CD4-positive, alpha-beta T cell treated with Interleukin-12 subunit alpha and Interleukin-12 subunit beta, for 1 hour (primary cell): ENCODE measurements at regions not wholly inside any gene's neighbourhood (a gene's known extent, or its start where the extent isn't known, plus 50 kb on each side); places are given as distances from the start of the nearest gene placed in this dataset.

Source experiments
- DNase-seq: peaks from one replicate; pipeline ENCODE4 v3.0.0-alpha.2; 2020

GRCh38 chr4:11609751-11610150 lies 181.1 kb upstream of the HS3ST1 start:
- DNase-seq = no peak

- no peak for DNase-seq
Measured at GRCh38 chr4:11608992-11609391, 180.3 kb upstream of the HS3ST1 start.

GRCh38 chr4:11606078-11606477 lies 177.4 kb upstream of the HS3ST1 start:
- no peak for DNase-seq

- no peak for DNase-seq
Measured at GRCh38 chr4:11605597-11605996, 176.9 kb upstream of the HS3ST1 start.

- no peak for DNase-seq
Measured at GRCh38 chr4:11604821-11605220, 176.1 kb upstream of the HS3ST1 start.

GRCh38 chr4:11603591-11604194 lies 175.0 kb upstream of the HS3ST1 start:
- DNase-seq = no peak

- no peak for DNase-seq
Measured at GRCh38 chr4:11602606-11603340, 174.1 kb upstream of the HS3ST1 start.

- DNase-seq = no peak
Measured at GRCh38 chr4:11599064-11599463, 170.4 kb upstream of the HS3ST1 start.

- DNase-seq = no peak
Measured at GRCh38 chr4:11598591-11598990, 169.9 kb upstream of the HS3ST1 start.

- DNase-seq = no peak
Measured at GRCh38 chr4:11597506-11597905, 168.8 kb upstream of the HS3ST1 start.

GRCh38 chr4:11596989-11597388 lies 168.3 kb upstream of the HS3ST1 start:
- DNase-seq = no peak

GRCh38 chr4:11593576-11594116 lies 165.0 kb upstream of the HS3ST1 start:
- DNase-seq = no peak

GRCh38 chr4:11592276-11592675 lies 163.6 kb upstream of the HS3ST1 start:
- no peak for DNase-seq

GRCh38 chr4:11590132-11590531 lies 161.4 kb upstream of the HS3ST1 start:
- no peak for DNase-seq

- DNase-seq = no peak
Measured at GRCh38 chr4:11589676-11590075, 161.0 kb upstream of the HS3ST1 start.

- no peak for DNase-seq
Measured at GRCh38 chr4:11587797-11588196, 159.1 kb upstream of the HS3ST1 start.

GRCh38 chr4:11585506-11585905 lies 156.8 kb upstream of the HS3ST1 start:
- DNase-seq = no peak

GRCh38 chr4:11568511-11568910 lies 139.8 kb upstream of the HS3ST1 start:
- no peak for DNase-seq

- DNase-seq = no peak
Measured at GRCh38 chr4:11566444-11567022, 137.8 kb upstream of the HS3ST1 start.

- no peak for DNase-seq
Measured at GRCh38 chr4:11565899-11566298, 137.2 kb upstream of the HS3ST1 start.

GRCh38 chr4:11565213-11565612 lies 136.5 kb upstream of the HS3ST1 start:
- DNase-seq = no peak

- DNase-seq = no peak
Measured at GRCh38 chr4:11564021-11564420, 135.3 kb upstream of the HS3ST1 start.

- DNase-seq = no peak
Measured at GRCh38 chr4:11549525-11549924, 120.8 kb upstream of the HS3ST1 start.

GRCh38 chr4:11548597-11549082 lies 119.9 kb upstream of the HS3ST1 start:
- no peak for DNase-seq
